Aorta (tissue), 5 donors: ENCODE measurements at regions not wholly inside any gene's neighbourhood (a gene's known extent, or its start where the extent isn't known, plus 50 kb on each side); places are given as distances from the start of the nearest gene placed in this dataset.

Experiments used
- ATAC-seq: fragments of 200-7000 bp; cut with Tn5 transposase; one replicate; pipeline ENCODE4 v1.9.1; 2022; ENCODE audit warnings: moderate library complexity; ENCODE audit not compliant: low FRiP score
- DNase-seq, 2 donors: peaks; one replicate each; pipeline ENCODE4 v3.0.0-alpha.2; 2020
- H3K27ac ChIP-seq, 2 donors: one replicate each; pipeline ENCODE4 v1.5.1; 2013; ENCODE audit warnings: low read length in 2 of 2, mild to moderate bottlenecking in 2 of 2, moderate library complexity in 2 of 2, control low read depth in 1 of 2, inconsistent platforms in 1 of 2, low read depth in 1 of 2
- H3K27me3 ChIP-seq, 2 donors: one replicate each; pipeline ENCODE4 v1.6.1; 2013; ENCODE audit warnings: control low read depth in 1 of 2, low read length in 1 of 2, mild to moderate bottlenecking in 1 of 2, moderate library complexity in 1 of 2; ENCODE audit not compliant: insufficient read depth in 2 of 2, control insufficient read depth in 1 of 2
- H3K36me3 ChIP-seq, 2 donors: one replicate each; pipeline ENCODE4 v1.6.1; 2013; ENCODE audit warnings: control low read depth in 1 of 2, low read length in 1 of 2, mild to moderate bottlenecking in 1 of 2; ENCODE audit not compliant: insufficient read depth in 2 of 2, control insufficient read depth in 1 of 2
- H3K4me1 ChIP-seq, 2 donors: one replicate each; pipeline ENCODE4 v1.6.1; 2013; ENCODE audit warnings: low read length in 2 of 2, control low read depth in 1 of 2, mild to moderate bottlenecking in 1 of 2, moderate library complexity in 1 of 2; ENCODE audit not compliant: insufficient read depth in 2 of 2, control insufficient read depth in 1 of 2
- H3K4me3 ChIP-seq, 2 donors: one replicate each; pipeline ENCODE4 v1.5.1; 2013; ENCODE audit warnings: low read length in 2 of 2, control low read depth in 1 of 2, mild to moderate bottlenecking in 1 of 2
- H3K9me3 ChIP-seq: one replicate; pipeline ENCODE4 v1.6.1; 2013; ENCODE audit warnings: mild to moderate bottlenecking, low read length; ENCODE audit not compliant: control insufficient read depth
- WGBS, 2 donors: extraction: QIAGEN DNeasy Blood & Tissue Kit; methylation state at CpG; one replicate each; pipeline ENCODE4 v1.1.7; 2013; 5-methylcytosine and 5-hydroxymethylcytosine counted together
- intact Hi-C, 2 donors: fragments of 100-400 bp; cut with DNase I; formaldehyde crosslinking; loops; one replicate each; pipeline versions ENCODE4 v1.14.2 to v1.15.0; 2022
- donor health status: healthy with polysubstance abuse.
- donor health status: Bipolar disorder and iron deficiency.
- donor health status: DM: no; HTN: no; CAD: no.
- donor health status: DM: no; HTN: no; CAD: no.
- donor health status: DM: yes; HTN: yes; CAD: no.

- DNase-seq (no peak), ATAC-seq (no peak)
- no peaks in the 10 kb centered on the region for H3K36me3 ChIP-seq
- H3K4me1 ChIP-seq, result no peaks in the 10 kb centered on the region
- no peak overlapping the region for H3K27ac ChIP-seq
- H3K27me3 ChIP-seq, result no peaks in the 10 kb centered on the region
- intact Hi-C loops, result no loop called here
- H3K4me3 ChIP-seq, result no peak overlapping the region
- H3K9me3 ChIP-seq, result no peaks in the 10 kb centered on the region
These were observed 131.6 kb upstream of the TRIM2 start for GRCh38 chr4:153072661-153073060.

GRCh38 chr4:153074486-153074885 is 129.8 kb upstream of the TRIM2 start:
- DNase-seq (no peak), ATAC-seq (no peak)
- H3K4me1 ChIP-seq, result no peaks in the 10 kb centered on the region
- H3K27me3 ChIP-seq, result no peaks in the 10 kb centered on the region
- WGBS, 2 donors, result 53 to 87% methylated on average over 1 of the region's 1 CpG
- H3K27ac ChIP-seq, result no peak overlapping the region
- no peaks in the 10 kb centered on the region for H3K36me3 ChIP-seq
- H3K4me3 ChIP-seq, result no peak overlapping the region
- no peaks in the 10 kb centered on the region for H3K9me3 ChIP-seq
- intact Hi-C loops, result no loop called here

GRCh38 chr4:153074936-153075630 is 129.2 kb upstream of the TRIM2 start:
- H3K4me3 ChIP-seq, result no peak overlapping the region
- H3K4me1 ChIP-seq, result no peaks in the 10 kb centered on the region
- H3K36me3 ChIP-seq, result no peaks in the 10 kb centered on the region
- ATAC-seq (no peak), DNase-seq (no peak)
- H3K27me3 ChIP-seq, result no peaks in the 10 kb centered on the region
- WGBS, 2 donors, result 54 to 66% methylated on average over 2 of the region's 2 CpGs
- no peaks in the 10 kb centered on the region for H3K9me3 ChIP-seq
- no peak overlapping the region for H3K27ac ChIP-seq
- intact Hi-C loops, result no loop called here

- H3K4me3 ChIP-seq, result no peak overlapping the region
- WGBS, 2 donors, result 73 to 81% methylated on average over 4 of the region's 4 CpGs
- intact Hi-C loops, result no loop called here
- H3K36me3 ChIP-seq, result no peaks in the 10 kb centered on the region
- ATAC-seq (no peak), DNase-seq (no peak)
- no peak overlapping the region for H3K27ac ChIP-seq
- no peaks in the 10 kb centered on the region for H3K27me3 ChIP-seq
- H3K4me1 ChIP-seq, result no peaks in the 10 kb centered on the region
- no peaks in the 10 kb centered on the region for H3K9me3 ChIP-seq
These were observed 128.3 kb upstream of the TRIM2 start for GRCh38 chr4:153075836-153076518.

GRCh38 chr4:153076861-153077260 is 127.4 kb upstream of the TRIM2 start:
- Histone ChIP-seq H3K9me3 (no peaks in the 10 kb centered on the region), H3K36me3 (no peaks in the 10 kb centered on the region), H3K4me1 (no peaks in the 10 kb centered on the region), H3K27ac (no peak overlapping the region), H3K4me3 (no peak overlapping the region), H3K27me3 (no peaks in the 10 kb centered on the region)
- WGBS, 2 donors, result 84 to 90% methylated on average over 3 of the region's 3 CpGs
- no peak for DNase-seq
- intact Hi-C loops, result no loop called here
- no peak for ATAC-seq

GRCh38 chr4:153079857-153080391 is 124.3 kb upstream of the TRIM2 start:
- WGBS, 2 donors, result 84 to 87% methylated on average over 6 of the region's 6 CpGs
- intact Hi-C loops, result loop anchor here in 1 of 2 donors (5.0 kb wide), 1 partner anchor 233 kb away; no protein-coding TSS in a partner anchor
- ATAC-seq (no peak), DNase-seq (no peak)
- H3K27me3 ChIP-seq, result no peaks in the 10 kb centered on the region
- H3K9me3 ChIP-seq, result no peaks in the 10 kb centered on the region
- H3K27ac ChIP-seq, result no peak overlapping the region
- no peak overlapping the region for H3K4me3 ChIP-seq
- H3K36me3 ChIP-seq, result no peaks in the 10 kb centered on the region
- H3K4me1 ChIP-seq, result no peaks in the 10 kb centered on the region

GRCh38 chr4:153081006-153081580 is 123.2 kb upstream of the TRIM2 start:
- intact Hi-C loops, result loop anchor here in 1 of 2 donors (5.0 kb wide), 1 partner anchor 234 kb away; no protein-coding TSS in a partner anchor
- Histone ChIP-seq H3K4me1 (no peaks in the 10 kb centered on the region), H3K36me3 (no peaks in the 10 kb centered on the region), H3K27ac (no peak overlapping the region), H3K27me3 (no peaks in the 10 kb centered on the region), H3K4me3 (no peak overlapping the region), H3K9me3 (no peaks in the 10 kb centered on the region)
- ATAC-seq, result no peak
- 86 to 90% methylated on average over 7 of the region's 7 CpGs for WGBS, 2 donors
- DNase-seq, result no peak

- no peaks in the 10 kb centered on the region for H3K4me1 ChIP-seq
- DNase-seq (no peak), ATAC-seq (no peak)
- no peak overlapping the region for H3K4me3 ChIP-seq
- H3K9me3 ChIP-seq, result no peaks in the 10 kb centered on the region
- H3K27ac ChIP-seq, result no peak overlapping the region
- WGBS, 2 donors, result 86 to 93% methylated on average over 4 of the region's 4 CpGs
- intact Hi-C loops, result loop anchor here in 1 of 2 donors (5.0 kb wide), 1 partner anchor 234 kb away; no protein-coding TSS in a partner anchor
- H3K36me3 ChIP-seq, result no peaks in the 10 kb centered on the region
- no peaks in the 10 kb centered on the region for H3K27me3 ChIP-seq
These were observed 122.5 kb upstream of the TRIM2 start for GRCh38 chr4:153081693-153082092.
